H9 (cell line): ENCODE measurements at regions not wholly inside any gene's neighbourhood (a gene's known extent, or its start where the extent isn't known, plus 50 kb on each side); places are given as distances from the start of the nearest gene placed in this dataset.

Experiments used
- DNase-seq: peaks from one replicate; pipeline ENCODE4 v3.0.0-alpha.2; 2017
- H2AFZ ChIP-seq: one replicate; pipeline ENCODE4 v1.6.1; 2013; ENCODE audit warnings: mild to moderate bottlenecking, low read length, control low read depth, moderate library complexity
- H2AK5ac ChIP-seq: 2 replicates; pipeline ENCODE4 v1.6.1; 2013; ENCODE audit warnings: low read length, control low read depth, mixed read lengths; ENCODE audit not compliant: insufficient read length
- H2BK120ac ChIP-seq: one replicate; pipeline ENCODE4 v1.6.1; 2013; ENCODE audit warnings: low read depth, mild to moderate bottlenecking, low read length, control low read depth, inconsistent platforms; ENCODE audit not compliant: poor library complexity, severe bottlenecking
- H2BK12ac ChIP-seq: 2 replicates; pipeline ENCODE4 v1.6.1; 2013; ENCODE audit warnings: low read length, control low read depth, mixed read lengths, low read depth; ENCODE audit not compliant: insufficient read length
- H2BK15ac ChIP-seq: 2 replicates; pipeline ENCODE4 v1.6.1; 2013; ENCODE audit warnings: low read depth, low read length, control low read depth
- H2BK20ac ChIP-seq: one replicate; pipeline ENCODE4 v1.6.1; 2013; ENCODE audit warnings: low read depth, mild to moderate bottlenecking, low read length, control low read depth, inconsistent platforms; ENCODE audit not compliant: poor library complexity, severe bottlenecking
- H2BK5ac ChIP-seq: 2 replicates; pipeline ENCODE4 v1.6.1; 2013; ENCODE audit warnings: low read length, control low read depth, mixed read lengths; ENCODE audit not compliant: insufficient read length
- H3K14ac ChIP-seq: 2 replicates; pipeline ENCODE4 v1.6.1; 2013; ENCODE audit warnings: low read length, control low read depth; ENCODE audit not compliant: insufficient read depth
- H3K18ac ChIP-seq: 2 replicates; pipeline ENCODE4 v1.6.1; 2013; ENCODE audit warnings: low read depth, mild to moderate bottlenecking, mixed read lengths, low read length, control low read depth; ENCODE audit not compliant: insufficient read length
- H3K23ac ChIP-seq: 2 replicates; pipeline ENCODE4 v1.6.1; 2013; ENCODE audit warnings: low read length, control low read depth, mixed read lengths, low read depth; ENCODE audit not compliant: insufficient read length
- H3K23me2 ChIP-seq: 2 replicates; pipeline ENCODE4 v1.6.1; 2013; ENCODE audit warnings: low read depth, mild to moderate bottlenecking, mixed read lengths, low read length, control low read depth; ENCODE audit not compliant: insufficient read length, poor library complexity, severe bottlenecking
- H3K27ac ChIP-seq: 2 replicates; pipeline ENCODE4 v1.5.1; 2013; ENCODE audit warnings: low read length, control low read depth, mixed read lengths, low read depth; ENCODE audit not compliant: insufficient read length
- H3K27me3 ChIP-seq: 2 replicates; pipeline ENCODE4 v1.6.1; 2013; ENCODE audit warnings: low read length, control low read depth, inconsistent platforms; ENCODE audit not compliant: insufficient read depth
- H3K4ac ChIP-seq: 2 replicates; pipeline ENCODE4 v1.6.1; 2013; ENCODE audit warnings: low read depth, mild to moderate bottlenecking, control low read depth, inconsistent platforms, low read length, moderate library complexity
- H3K4me1 ChIP-seq: 2 replicates; pipeline ENCODE4 v1.6.1; 2013; ENCODE audit warnings: low read length, control low read depth, inconsistent platforms; ENCODE audit not compliant: insufficient read depth
- H3K4me2 ChIP-seq: 2 replicates; pipeline ENCODE4 v1.6.1; 2013; ENCODE audit warnings: low read length, control low read depth, mixed read lengths; ENCODE audit not compliant: insufficient read length, insufficient read depth
- H3K56ac ChIP-seq: 2 replicates; pipeline ENCODE4 v1.6.1; 2013; ENCODE audit warnings: low read depth, mild to moderate bottlenecking, mixed read lengths, low read length, control low read depth; ENCODE audit not compliant: insufficient read length
- H3K79me1 ChIP-seq: 2 replicates; pipeline ENCODE4 v1.6.1; 2013; ENCODE audit warnings: low read depth, mild to moderate bottlenecking, moderate library complexity, low read length, control low read depth, inconsistent platforms; ENCODE audit not compliant: insufficient read depth, poor library complexity, severe bottlenecking
- H3K79me2 ChIP-seq: 2 replicates; pipeline ENCODE4 v1.6.1; 2013; ENCODE audit warnings: low read length, control low read depth, inconsistent platforms; ENCODE audit not compliant: insufficient read depth
- H3K9ac ChIP-seq: 2 replicates; pipeline ENCODE4 v1.6.1; 2013; ENCODE audit warnings: low read length, control low read depth, mixed read lengths; ENCODE audit not compliant: insufficient read length; ENCODE audit errors: extremely low read depth
- H3K9me3 ChIP-seq: one replicate; pipeline ENCODE4 v1.6.1; 2013; ENCODE audit warnings: low read depth, low read length, inconsistent platforms; ENCODE audit not compliant: control insufficient read depth
- H3T11ph ChIP-seq: one replicate; pipeline ENCODE4 v1.6.1; 2013; ENCODE audit warnings: mild to moderate bottlenecking, low read length, control low read depth, inconsistent platforms
- H4K20me1 ChIP-seq: one replicate; pipeline ENCODE4 v1.6.1; 2013; ENCODE audit not compliant: control insufficient read depth, insufficient read length, insufficient read depth
- H4K5ac ChIP-seq: 2 replicates; pipeline ENCODE4 v1.6.1; 2013; ENCODE audit warnings: low read depth, mild to moderate bottlenecking, mixed read lengths, low read length, control low read depth; ENCODE audit not compliant: insufficient read length
- H4K8ac ChIP-seq: replicated peaks from 2 replicates; pipeline ENCODE4 v1.6.1; 2013; ENCODE audit warnings: low read length, control low read depth, mixed read lengths, low read depth; ENCODE audit not compliant: insufficient read length
- H4K91ac ChIP-seq: 2 replicates; pipeline ENCODE4 v1.6.1; 2013; ENCODE audit warnings: low read depth, mild to moderate bottlenecking, moderate library complexity, mixed read lengths, low read length, control low read depth; ENCODE audit not compliant: insufficient read length
- H3K27ac Mint-ChIP-seq, 3 experiments: 2 replicates in 2 of 3; 3 replicates in 1 of 3; pipeline ENCODE4 v1.8.0; 2020 to 2021; ENCODE audit warnings: mixed read lengths in 3 of 3, mild to moderate bottlenecking in 1 of 3, moderate library complexity in 1 of 3
- H3K27me3 Mint-ChIP-seq: 2 replicates; pipeline ENCODE4 v1.8.0; 2021; ENCODE audit warnings: low read depth, mild to moderate bottlenecking, moderate library complexity, mixed read lengths
- H3K36me3 Mint-ChIP-seq, 3 experiments: 2 replicates in 2 of 3; 3 replicates in 1 of 3; pipeline ENCODE4 v1.8.0; 2020 to 2021; ENCODE audit warnings: low read depth in 3 of 3, mixed read lengths in 3 of 3; ENCODE audit not compliant: insufficient read depth in 1 of 3
- H3K4me1 Mint-ChIP-seq, 2 experiments: 2 replicates each; pipeline ENCODE4 v1.8.0; 2020; ENCODE audit warnings: mixed read lengths in 2 of 2
- H3K4me3 Mint-ChIP-seq, 2 experiments: 2 replicates in 1 of 2; 3 replicates in 1 of 2; pipeline ENCODE4 v1.8.0; 2020 to 2021; ENCODE audit warnings: mild to moderate bottlenecking in 2 of 2, mixed read lengths in 2 of 2, moderate library complexity in 1 of 2
- H3K9me3 Mint-ChIP-seq, 2 experiments: 2 replicates in 1 of 2; 3 replicates in 1 of 2; pipeline ENCODE4 v1.8.0; 2020; ENCODE audit warnings: mild to moderate bottlenecking in 2 of 2, mixed read lengths in 2 of 2, moderate library complexity in 1 of 2
- CTCF ChIP-seq: fragments of 200-600 bp; sonication (generic); conservative IDR thresholded peaks from 3 replicates; pipeline ENCODE4 v1.8.0; 2021; ENCODE audit warnings: antibody characterized with exemption, mild to moderate bottlenecking
- WGBS: extraction: QIAGEN DNeasy Blood & Tissue Kit; methylation state at CpG from one replicate; pipeline ENCODE4 v1.1.7; 2013; ENCODE audit warnings: missing lambda C conversion rate, low lambda C conversion rate, mixed read lengths; ENCODE audit not compliant: insufficient read length; ENCODE audit errors: extremely low coverage; 5-methylcytosine and 5-hydroxymethylcytosine counted together

- Histone ChIP-seq H3K4me1 (peaks cover 3% of the 10 kb centered on the region; the same call in 1 of the 2 replicates), H2BK20ac (no peak overlapping the region), H3T11ph (no peak overlapping the region), H3K79me1 (no peaks in the 10 kb centered on the region), H2BK15ac (no peak overlapping the region), H3K14ac (no peak overlapping the region), H2AK5ac (no peak overlapping the region), H3K9me3 (no peaks in the 10 kb centered on the region), H2BK12ac (no peak overlapping the region), H2AFZ (no peak overlapping the region), H3K27me3 (no peaks in the 10 kb centered on the region), H3K9ac (no peak overlapping the region), H3K4me2 (no peak overlapping the region), H2BK5ac (no peak overlapping the region), H3K4ac (no peak overlapping the region), H4K20me1 (no peaks in the 10 kb centered on the region), H3K23ac (no peak overlapping the region), H4K5ac (no peak overlapping the region), H2BK120ac (no peak overlapping the region), H3K18ac (no peak overlapping the region), H4K91ac (no peak overlapping the region), H3K56ac (no peak overlapping the region), H4K8ac (no peak overlapping the region), H3K27ac (no peak overlapping the region), H3K79me2 (no peaks in the 10 kb centered on the region), H3K23me2 (no peaks in the 10 kb centered on the region)
- DNase-seq: no peak
- H3K36me3 Mint-ChIP-seq: no peaks in the 10 kb centered on the region
- no peaks in the 10 kb centered on the region; the same call in 1 of the 2 replicates for H3K27me3 Mint-ChIP-seq
- H3K4me3 Mint-ChIP-seq: no peak overlapping the region
- no CpG with 5 or more reads among the region's 2 CpGs for WGBS
- peaks cover 18 to 21% of the 10 kb centered on the region in 2 experiments for H3K4me1 Mint-ChIP-seq
- no peak for TF ChIP-seq CTCF
- H3K27ac Mint-ChIP-seq: no peak overlapping the region
- no peaks in the 10 kb centered on the region; a peak in 1 of 5 replicates for H3K9me3 Mint-ChIP-seq
Measured at GRCh38 chr14:22472466-22472865, 116.6 kb downstream of the DAD1 start.
